Neuronal stem cell (in vitro differentiated cells): ENCODE measurements at regions not wholly inside any gene's neighbourhood (a gene's known extent, or its start where the extent isn't known, plus 50 kb on each side); places are given as distances from the start of the nearest gene placed in this dataset.

ENCODE experiments used
- DNase-seq: peaks from one replicate; pipeline ENCODE4 v3.0.0-alpha.2; 2013; ENCODE audit warnings: low spot score
- H2AFZ ChIP-seq: one replicate; pipeline ENCODE4 v1.6.1; 2013; ENCODE audit warnings: mild to moderate bottlenecking, low read length, inconsistent platforms
- H2AK5ac ChIP-seq: 2 replicates; pipeline ENCODE4 v1.6.1; 2013; ENCODE audit warnings: low read depth, mild to moderate bottlenecking, inconsistent platforms, low read length, moderate library complexity, mixed read lengths
- H2BK120ac ChIP-seq: 2 replicates; pipeline ENCODE4 v1.6.1; 2013; ENCODE audit warnings: low read depth, mild to moderate bottlenecking, inconsistent platforms, low read length, moderate library complexity, mixed read lengths
- H2BK12ac ChIP-seq: one replicate; pipeline ENCODE4 v1.6.1; 2013; ENCODE audit warnings: low read length, inconsistent platforms
- H2BK15ac ChIP-seq: 2 replicates; pipeline ENCODE4 v1.6.1; 2013; ENCODE audit warnings: mild to moderate bottlenecking, low read length, inconsistent platforms, mixed read lengths
- H2BK5ac ChIP-seq: one replicate; pipeline ENCODE4 v1.6.1; 2013; ENCODE audit warnings: inconsistent platforms, mild to moderate bottlenecking, low read length, moderate library complexity
- H3K14ac ChIP-seq: one replicate; pipeline ENCODE4 v1.6.1; 2013; ENCODE audit warnings: low read length, inconsistent platforms
- H3K18ac ChIP-seq: 2 replicates; pipeline ENCODE4 v1.6.1; 2013; ENCODE audit warnings: low read length, inconsistent platforms
- H3K23ac ChIP-seq: 2 replicates; pipeline ENCODE4 v1.6.1; 2013; ENCODE audit warnings: low read depth, mild to moderate bottlenecking, mixed read lengths, low read length, inconsistent platforms; ENCODE audit not compliant: poor library complexity
- H3K27ac ChIP-seq: replicated peaks from 3 replicates; pipeline ENCODE4 v1.5.1; 2013; ENCODE audit warnings: low read length, inconsistent platforms
- H3K27me3 ChIP-seq, 3 experiments: 2 replicates each; pipeline ENCODE4 v1.6.1; 2013; ENCODE audit warnings: low read length in 3 of 3, mild to moderate bottlenecking in 2 of 3, inconsistent platforms in 1 of 3, low read depth in 1 of 3, mixed read lengths in 1 of 3, moderate library complexity in 1 of 3; ENCODE audit not compliant: control insufficient read depth in 3 of 3, insufficient read depth in 3 of 3
- H3K36me3 ChIP-seq, 2 donors: replicated peaks in 1 of 2; 2 replicates each; pipeline ENCODE4 v1.6.1; 2013; ENCODE audit warnings: low read length in 2 of 2; ENCODE audit not compliant: control insufficient read depth in 2 of 2, insufficient read depth in 2 of 2
- H3K4ac ChIP-seq: 2 replicates; pipeline ENCODE4 v1.6.1; 2013; ENCODE audit warnings: inconsistent platforms, mild to moderate bottlenecking, low read length, moderate library complexity
- H3K4me1 ChIP-seq, 2 donors: 1 replicate in 1 of 2; 2 replicates in 1 of 2; pipeline ENCODE4 v1.6.1; 2013; ENCODE audit warnings: low read length in 2 of 2, low read depth in 1 of 2; ENCODE audit not compliant: control insufficient read depth in 2 of 2, insufficient read depth in 1 of 2
- H3K4me2 ChIP-seq: one replicate; pipeline ENCODE4 v1.6.1; 2013; ENCODE audit warnings: mild to moderate bottlenecking, low read length, inconsistent platforms; ENCODE audit not compliant: insufficient read depth, poor library complexity, severe bottlenecking
- H3K4me3 ChIP-seq, 2 donors: 2 replicates each; pipeline ENCODE4 v1.5.1; 2013; ENCODE audit warnings: low read length in 2 of 2, mild to moderate bottlenecking in 2 of 2, inconsistent platforms in 1 of 2, moderate library complexity in 1 of 2
- H3K79me1 ChIP-seq: one replicate; pipeline ENCODE4 v1.6.1; 2013; ENCODE audit warnings: low read depth, mild to moderate bottlenecking, inconsistent platforms, low read length, moderate library complexity
- H3K9ac ChIP-seq: one replicate; pipeline ENCODE4 v1.6.1; 2013; ENCODE audit warnings: mild to moderate bottlenecking, low read depth, low read length, inconsistent platforms; ENCODE audit not compliant: poor library complexity
- H3K9me3 ChIP-seq, 2 donors: replicated peaks in 1 of 2; 2 replicates each; pipeline versions ENCODE3 to v1.6.1; 2013; ENCODE audit warnings: low read length in 2 of 2, mild to moderate bottlenecking in 2 of 2, inconsistent platforms in 1 of 2, low read depth in 1 of 2, mixed read lengths in 1 of 2, moderate library complexity in 1 of 2; ENCODE audit not compliant: control insufficient read depth in 2 of 2, insufficient read depth in 1 of 2
- H4K8ac ChIP-seq: one replicate; pipeline ENCODE4 v1.6.1; 2013; ENCODE audit warnings: low read depth, mild to moderate bottlenecking, inconsistent platforms, low read length, moderate library complexity
- H4K91ac ChIP-seq: one replicate; pipeline ENCODE4 v1.6.1; 2013; ENCODE audit warnings: low read length, low read depth, mild to moderate bottlenecking, inconsistent platforms; ENCODE audit not compliant: poor library complexity
- WGBS, 2 donors: extraction: QIAGEN DNeasy Blood & Tissue Kit; methylation state at CpG; one replicate each; pipeline ENCODE4 v1.1.7; 2013; ENCODE audit warnings: missing lambda C conversion rate in 2 of 2, mixed read lengths in 1 of 2; ENCODE audit not compliant: insufficient read length in 2 of 2, insufficient replicate concordance in 1 of 2; ENCODE audit errors: extremely low coverage in 2 of 2; 5-methylcytosine and 5-hydroxymethylcytosine counted together

DNA sequence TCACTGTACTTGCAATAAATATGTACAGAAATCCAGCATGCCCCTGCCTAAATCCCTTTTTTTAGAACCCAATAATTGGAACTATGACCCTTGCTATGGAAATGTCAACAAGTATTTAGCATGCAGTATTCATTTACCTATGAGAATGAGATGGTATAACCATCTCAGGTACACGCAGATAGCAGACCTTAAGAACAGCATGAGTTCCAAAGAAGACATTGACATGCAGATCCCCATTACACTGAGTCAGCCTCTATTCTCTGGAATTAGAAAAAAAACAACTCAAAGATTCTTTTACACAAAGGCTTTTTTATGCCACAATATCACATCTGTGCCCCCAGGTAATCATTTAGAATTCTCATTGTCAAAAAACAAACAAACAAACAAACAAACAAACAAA is 325.6 kb upstream of the TLE4 start:
- H4K8ac ChIP-seq = no peak overlapping the region
- H3K4me2 ChIP-seq = no peak overlapping the region
- no peak overlapping the region for H3K4me3 ChIP-seq
- H2BK5ac ChIP-seq = no peak overlapping the region
- no peaks in the 10 kb centered on the region for H3K36me3 ChIP-seq
- WGBS, 2 donors = no CpG with 5 or more reads among the region's 1 CpG
- H3K4ac ChIP-seq = no peak overlapping the region
- no peak overlapping the region for H3K14ac ChIP-seq
- no peaks in the 10 kb centered on the region for H3K9me3 ChIP-seq
- H3K27me3 ChIP-seq = no peaks in the 10 kb centered on the region
- no peak overlapping the region for H2BK120ac ChIP-seq
- H3K4me1 ChIP-seq = no peaks in the 10 kb centered on the region
- H4K91ac ChIP-seq = no peak overlapping the region
- H2AK5ac ChIP-seq = no peak overlapping the region
- H2BK12ac ChIP-seq = no peak overlapping the region
- DNase-seq = no peak
- no peaks in the 10 kb centered on the region for H3K79me1 ChIP-seq
- no peak overlapping the region for H3K23ac ChIP-seq
- no peak overlapping the region for H3K9ac ChIP-seq
- no peak overlapping the region for H3K18ac ChIP-seq
- no peak overlapping the region for H2AFZ ChIP-seq
- no peak overlapping the region for H3K27ac ChIP-seq
- H2BK15ac ChIP-seq = no peak overlapping the region

DNA sequence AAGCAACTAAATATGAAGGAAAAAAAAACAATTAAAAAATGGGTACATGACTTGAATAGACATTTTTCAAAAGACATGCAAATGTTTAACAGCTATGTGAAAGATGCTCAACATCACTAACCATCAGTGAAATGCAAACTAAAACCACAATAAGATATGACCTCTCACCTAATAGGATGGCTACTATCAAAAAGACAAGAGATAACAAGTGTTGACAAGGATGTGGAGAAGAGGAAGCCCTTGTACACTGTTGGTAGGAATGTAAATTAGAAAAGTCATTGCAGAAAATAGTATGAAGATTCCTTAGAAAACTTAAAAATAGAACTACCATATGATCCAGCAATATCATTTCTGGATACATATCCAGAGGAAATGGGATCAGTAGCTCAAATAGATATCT is 324.7 kb upstream of the TLE4 start:
- Histone ChIP-seq H3K9me3 (no peaks in the 10 kb centered on the region), H2AFZ (no peak overlapping the region), H2BK120ac (no peak overlapping the region), H2BK12ac (no peak overlapping the region), H3K4me1 (no peaks in the 10 kb centered on the region), H4K91ac (no peak overlapping the region), H3K27ac (no peak overlapping the region), H3K79me1 (no peaks in the 10 kb centered on the region), H2BK5ac (no peak overlapping the region), H3K14ac (no peak overlapping the region), H3K23ac (no peak overlapping the region), H3K18ac (no peak overlapping the region), H4K8ac (no peak overlapping the region), H3K4me2 (no peak overlapping the region), H2BK15ac (no peak overlapping the region), H3K9ac (no peak overlapping the region), H3K4ac (no peak overlapping the region), H3K4me3 (no peak overlapping the region), H3K36me3 (no peaks in the 10 kb centered on the region), H2AK5ac (no peak overlapping the region), H3K27me3 (no peaks in the 10 kb centered on the region)
- no peak for DNase-seq

DNA sequence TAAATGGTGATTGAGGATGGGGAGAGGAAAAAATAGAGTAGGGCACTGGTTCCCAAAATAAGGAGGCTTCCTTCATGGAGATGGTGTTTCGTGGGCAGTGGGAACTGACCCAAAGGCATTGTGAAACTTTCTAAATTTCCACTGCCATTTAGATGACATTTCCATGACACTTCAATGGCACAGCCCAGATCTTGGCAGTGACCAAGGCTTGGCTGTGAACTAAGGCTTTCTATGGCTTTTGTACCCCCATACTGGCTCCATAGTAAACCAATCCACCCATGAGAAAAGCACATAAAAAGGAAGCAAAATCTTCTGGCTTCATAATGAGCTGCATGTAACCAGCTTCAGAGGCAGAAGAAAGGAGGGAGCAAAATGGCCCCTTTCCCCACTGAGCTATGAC is 321.0 kb upstream of the TLE4 start:
- DNase-seq = no peak
- no peak overlapping the region for H2BK120ac ChIP-seq
- no peak overlapping the region for H3K9ac ChIP-seq
- H3K14ac ChIP-seq = no peak overlapping the region
- no peak overlapping the region for H3K4me2 ChIP-seq
- H3K79me1 ChIP-seq = no peaks in the 10 kb centered on the region
- H4K91ac ChIP-seq = no peak overlapping the region
- no peak overlapping the region for H2BK15ac ChIP-seq
- H3K27me3 ChIP-seq = peaks cover 0 to 11% (median 0%) of the 10 kb centered on the region in 3 experiments
- no peak overlapping the region for H3K18ac ChIP-seq
- H3K4me3 ChIP-seq = no peak overlapping the region
- H2AFZ ChIP-seq = no peak overlapping the region
- H3K36me3 ChIP-seq = no peaks in the 10 kb centered on the region
- H2AK5ac ChIP-seq = no peak overlapping the region
- H3K27ac ChIP-seq = no peak overlapping the region
- peaks cover 0 to 8% of the 10 kb centered on the region in 2 donors for H3K4me1 ChIP-seq
- no peak overlapping the region for H3K23ac ChIP-seq
- no peak overlapping the region for H4K8ac ChIP-seq
- no peak overlapping the region for H2BK5ac ChIP-seq
- no peak overlapping the region for H2BK12ac ChIP-seq
- no peak overlapping the region for H3K4ac ChIP-seq
- H3K9me3 ChIP-seq = no peaks in the 10 kb centered on the region
- no CpG with 5 or more reads among the region's 1 CpG for whole genome bisulfite sequencing, 2 donors

- H3K4me1 ChIP-seq = peaks cover 10 to 28% of the 10 kb centered on the region in 2 donors
- no peak overlapping the region for H2BK12ac ChIP-seq
- WGBS, 2 donors = no CpG with 5 or more reads among the region's 8 CpGs
- peak; percentile 36 for DNase-seq
- H2BK5ac ChIP-seq = no peak overlapping the region
- no peak overlapping the region for H3K23ac ChIP-seq
- H3K9me3 ChIP-seq = peaks cover 0 to 3% of the 10 kb centered on the region in 2 donors
- no peak overlapping the region for H3K18ac ChIP-seq
- no peak overlapping the region for H3K14ac ChIP-seq
- H3K27me3 ChIP-seq = peaks cover 0 to 32% (median 0%) of the 10 kb centered on the region in 3 experiments
- H3K4me3 ChIP-seq = no peak overlapping the region
- no peak overlapping the region for H3K4ac ChIP-seq
- H4K91ac ChIP-seq = no peak overlapping the region
- H2AFZ ChIP-seq = no peak overlapping the region
- H2AK5ac ChIP-seq = no peak overlapping the region
- no peaks in the 10 kb centered on the region for H3K79me1 ChIP-seq
- no peak overlapping the region for H2BK120ac ChIP-seq
- H4K8ac ChIP-seq = no peak overlapping the region
- H3K4me2 ChIP-seq = no peak overlapping the region
- H3K27ac ChIP-seq = no peak overlapping the region
- H3K9ac ChIP-seq = no peak overlapping the region
- no peak overlapping the region for H2BK15ac ChIP-seq
- H3K36me3 ChIP-seq = no peaks in the 10 kb centered on the region
Measured at GRCh38 chr9:79254900-79255650, 316.7 kb upstream of the TLE4 start.
